ENCODE measurements at regions not wholly inside any gene's neighbourhood (a gene's known extent, or its start where the extent isn't known, plus 50 kb on each side); places are given as distances from the start of the nearest gene placed in this dataset.

DNA sequence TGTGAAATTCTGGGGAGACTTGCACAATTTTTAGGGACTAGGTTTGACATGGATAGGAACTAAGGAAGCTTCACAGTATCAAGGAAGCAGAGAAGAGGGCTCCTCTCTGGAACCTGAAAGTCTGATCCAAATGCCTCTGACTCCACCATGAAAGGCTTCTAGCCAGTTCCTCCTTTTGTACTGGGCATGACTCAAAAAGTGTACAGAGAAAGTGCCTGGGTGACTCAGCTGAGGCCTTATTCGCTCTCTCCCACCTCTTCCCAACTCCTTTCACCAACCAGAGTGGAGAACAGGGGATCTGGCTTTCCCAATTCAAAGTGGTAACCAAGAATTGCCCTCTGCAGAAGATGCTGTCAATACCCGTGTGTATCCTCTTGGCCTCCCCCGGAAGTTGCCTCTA, 342.9 kb upstream of the PROK2 start:
- no peaks in the 10 kb centered on the region for H4K20me1 ChIP-seq
- H3K27me3 ChIP-seq = no peaks in the 10 kb centered on the region
- H3K4me2 ChIP-seq = peak overlapping the region in 4 of 11 experiments; percentile 20 to 75 (median 46); a peak in 7 of 22 replicates
- H3K27ac ChIP-seq = no peak overlapping the region
- H3K4me1 ChIP-seq = peaks cover 0 to 31% (median 3%) of the 10 kb centered on the region in 10 experiments; a peak in 7 of 20 replicates
- H3K9me3 ChIP-seq (replicated peaks in 1 of 11) = peaks cover 0 to 6% (median 0%) of the 10 kb centered on the region in 11 experiments; a peak in 2 of 22 replicates
- H3K4me3 ChIP-seq = no peak overlapping the region
- TF ChIP-seq Cebpa-rat (IDR thresholded peaks at IDR 0.05) = no peak
- no peak overlapping the region for H3K9ac ChIP-seq
- no peaks in the 10 kb centered on the region for H3K36me3 ChIP-seq

DNA sequence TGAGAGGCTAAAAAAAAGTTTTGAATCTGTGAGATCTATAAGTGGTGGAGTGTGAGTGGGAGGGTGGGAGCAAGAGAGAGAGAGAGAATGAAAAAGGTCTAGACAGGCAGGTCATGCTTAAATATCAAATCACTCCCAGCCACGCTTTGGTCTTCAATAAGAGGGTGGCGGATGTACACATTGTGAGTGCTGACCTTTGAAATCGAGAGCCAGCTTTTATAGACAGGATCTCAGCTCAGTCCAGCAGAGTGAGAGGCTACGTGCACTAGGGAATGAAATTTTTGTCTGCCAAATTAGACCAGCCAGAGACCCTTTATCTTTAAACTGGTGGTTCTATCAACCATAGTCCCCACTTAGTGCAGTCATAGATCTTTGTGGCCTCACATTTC, 342.3 kb upstream of the PROK2 start:
- no peaks in the 10 kb centered on the region for H3K27me3 ChIP-seq
- no peak for TF ChIP-seq Cebpa-rat (IDR thresholded peaks at IDR 0.05)
- H3K36me3 ChIP-seq = no peaks in the 10 kb centered on the region
- peaks cover 0 to 6% (median 0%) of the 10 kb centered on the region in 11 experiments; a peak in 2 of 22 replicates for H3K9me3 ChIP-seq (replicated peaks in 1 of 11)
- no peaks in the 10 kb centered on the region for H4K20me1 ChIP-seq
- H3K4me1 ChIP-seq = peaks cover 0 to 31% (median 3%) of the 10 kb centered on the region in 10 experiments; a peak in 7 of 20 replicates
- no peak overlapping the region for H3K9ac ChIP-seq
- H3K4me2 ChIP-seq = peak overlapping the region in 4 of 11 experiments; percentile 20 to 75 (median 46); a peak in 7 of 22 replicates
- H3K27ac ChIP-seq = 0 out of 22 replicates have a peak overlapping the region, but pooled peaks of 1 of the 11 experiments have one; percentile 9
- H3K4me3 ChIP-seq = no peak overlapping the region

DNA sequence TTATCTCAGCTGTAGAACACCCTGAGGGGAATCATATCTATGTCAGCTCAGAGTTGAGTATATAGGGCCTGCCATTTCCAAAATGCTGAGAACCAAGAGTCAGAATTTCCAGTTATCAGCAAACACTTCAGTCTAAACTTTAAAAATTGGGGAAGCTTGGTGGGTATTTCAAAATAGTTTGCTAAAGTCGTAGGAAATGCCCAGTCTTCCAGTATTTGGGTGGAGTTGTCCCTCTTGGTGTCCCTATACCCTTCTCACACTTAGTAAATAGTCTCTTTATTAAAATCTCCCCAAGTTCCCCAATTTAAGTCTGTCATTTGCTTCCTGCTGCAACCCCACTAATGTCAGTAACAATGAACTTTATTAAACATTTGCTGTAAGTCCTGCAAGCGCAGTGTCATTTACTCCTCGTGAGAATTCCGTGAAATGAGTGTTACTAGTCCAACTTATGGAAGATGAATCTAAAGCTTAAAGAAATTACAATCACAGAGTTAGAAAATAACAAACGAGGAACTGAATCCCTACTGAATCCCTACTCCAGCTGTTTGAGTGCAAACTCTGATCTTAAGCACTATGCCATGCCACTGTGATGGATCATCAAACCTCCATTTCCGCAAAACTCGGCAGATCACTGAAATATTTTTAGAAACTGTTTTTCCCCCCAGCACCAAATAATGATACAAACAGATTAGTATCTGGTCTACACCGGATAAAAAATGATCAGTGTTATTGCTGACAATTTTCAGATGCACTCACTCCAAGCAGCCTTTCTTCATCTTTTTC, 341.7 kb upstream of the PROK2 start:
- H3K27ac ChIP-seq = peak overlapping the region in 2 of 11 experiments; percentile 5 to 37; a peak in 4 of 22 replicates
- no peak for TF ChIP-seq Cebpa-rat (IDR thresholded peaks at IDR 0.05)
- peaks cover 0 to 6% (median 0%) of the 10 kb centered on the region in 11 experiments; a peak in 2 of 22 replicates for H3K9me3 ChIP-seq (replicated peaks in 1 of 11)
- H3K27me3 ChIP-seq = no peaks in the 10 kb centered on the region
- no peaks in the 10 kb centered on the region for H3K36me3 ChIP-seq
- peak overlapping the region in 3 of 11 experiments; percentile 24 to 75 (median 67); a peak in 6 of 22 replicates for H3K4me2 ChIP-seq
- no peaks in the 10 kb centered on the region for H4K20me1 ChIP-seq
- no peak overlapping the region for H3K4me3 ChIP-seq
- no peak overlapping the region for H3K9ac ChIP-seq
- H3K4me1 ChIP-seq = peaks cover 0 to 31% (median 3%) of the 10 kb centered on the region in 10 experiments; a peak in 8 of 20 replicates

DNA sequence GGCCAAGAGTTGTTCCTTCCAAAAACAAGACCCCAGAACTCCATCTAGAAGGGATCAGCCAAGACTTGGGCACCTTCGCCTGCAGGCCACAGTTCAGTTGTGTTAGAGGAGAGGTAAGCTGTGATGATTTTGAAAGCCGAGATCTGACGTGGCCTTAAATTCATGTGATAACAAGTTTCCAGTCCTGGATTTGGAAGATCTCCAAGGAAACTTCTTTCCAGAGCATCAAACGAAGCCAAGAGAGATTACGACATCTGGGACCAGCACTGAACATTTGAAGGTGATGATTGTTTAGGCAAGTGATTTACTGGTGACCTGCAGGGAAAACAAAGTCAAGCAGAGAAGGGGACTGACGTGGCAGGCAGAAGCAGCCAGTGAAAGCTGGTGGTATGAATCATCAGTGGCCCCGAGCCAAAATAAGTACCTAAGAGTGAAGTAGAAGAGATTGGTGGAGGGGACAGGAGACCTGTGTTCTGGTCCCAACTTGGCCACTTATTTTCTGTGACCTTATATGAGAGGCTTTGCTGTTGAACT, 339.0 kb upstream of the PROK2 start:
- no peaks in the 10 kb centered on the region for H3K27me3 ChIP-seq
- TF ChIP-seq Cebpa-rat (IDR thresholded peaks at IDR 0.05) = no peak
- H3K4me1 ChIP-seq = peaks cover 0 to 39% (median 7%) of the 10 kb centered on the region in 10 experiments; a peak in 9 of 20 replicates
- no peaks in the 10 kb centered on the region for H3K9me3 ChIP-seq (replicated peaks in 1 of 11)
- H3K36me3 ChIP-seq = no peaks in the 10 kb centered on the region
- H3K9ac ChIP-seq = no peak overlapping the region
- no peak overlapping the region for H3K4me2 ChIP-seq
- H3K27ac ChIP-seq = no peak overlapping the region
- no peaks in the 10 kb centered on the region for H4K20me1 ChIP-seq
- no peak overlapping the region for H3K4me3 ChIP-seq

DNA sequence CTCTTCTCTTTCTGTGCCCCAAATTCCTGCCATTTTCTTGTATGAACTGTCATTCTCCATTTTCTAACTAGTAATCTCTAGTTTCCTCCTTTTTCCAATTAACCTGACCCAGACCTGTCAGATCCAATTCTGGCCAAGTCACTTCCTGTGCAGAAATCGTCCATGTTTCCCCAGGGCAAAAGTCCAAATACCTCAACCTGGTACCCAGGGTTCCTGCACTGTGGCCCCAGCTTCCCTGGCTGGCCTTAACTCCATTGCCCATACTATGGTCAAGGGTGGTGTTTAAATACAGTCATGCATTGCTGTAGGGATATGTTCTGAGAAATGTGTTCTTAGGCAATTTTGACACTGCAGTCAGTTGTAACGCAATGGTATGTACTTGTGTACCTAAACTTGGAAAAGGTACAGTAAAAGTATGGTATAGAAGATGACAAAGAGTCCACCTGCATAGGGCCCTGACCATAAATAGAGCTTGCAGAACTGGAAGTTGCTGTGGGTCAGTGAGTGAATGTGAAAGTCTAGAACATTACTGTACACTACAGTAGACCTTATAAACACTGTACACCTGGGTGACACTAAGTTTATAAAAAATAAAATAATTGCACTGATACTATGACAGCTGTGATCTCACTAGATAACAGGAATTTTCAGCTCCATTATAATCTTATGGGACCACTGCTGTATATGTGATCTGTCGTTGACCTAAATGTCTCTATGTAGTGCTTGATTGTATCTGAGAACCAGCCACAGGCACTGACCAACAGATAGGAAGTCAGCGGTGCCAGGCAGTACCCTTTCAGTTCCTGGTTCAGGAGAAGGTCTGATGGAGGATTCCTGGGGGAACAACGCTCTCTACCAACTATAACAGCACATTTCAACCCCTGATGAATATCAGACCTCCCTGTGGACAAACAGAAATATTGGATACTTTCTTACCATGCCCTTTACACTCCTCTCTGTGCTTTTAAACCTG, 336.1 kb upstream of the PROK2 start:
- Histone ChIP-seq H3K36me3 (no peaks in the 10 kb centered on the region), H3K27me3 (no peaks in the 10 kb centered on the region), H3K9ac (no peak overlapping the region), H3K4me3 (no peak overlapping the region), H3K9me3 (replicated peaks in 1 of 11) (no peaks in the 10 kb centered on the region), H3K27ac (no peak overlapping the region), H4K20me1 (no peaks in the 10 kb centered on the region), H3K4me2 (peak overlapping the region in 1 of 11 experiments; percentile 1; a peak in 1 of 22 replicates), H3K4me1 (peaks cover 0 to 15% (median 3%) of the 10 kb centered on the region in 10 experiments; a peak in 9 of 20 replicates)
- TF ChIP-seq Cebpa-rat (IDR thresholded peaks at IDR 0.05) = no peak

DNA sequence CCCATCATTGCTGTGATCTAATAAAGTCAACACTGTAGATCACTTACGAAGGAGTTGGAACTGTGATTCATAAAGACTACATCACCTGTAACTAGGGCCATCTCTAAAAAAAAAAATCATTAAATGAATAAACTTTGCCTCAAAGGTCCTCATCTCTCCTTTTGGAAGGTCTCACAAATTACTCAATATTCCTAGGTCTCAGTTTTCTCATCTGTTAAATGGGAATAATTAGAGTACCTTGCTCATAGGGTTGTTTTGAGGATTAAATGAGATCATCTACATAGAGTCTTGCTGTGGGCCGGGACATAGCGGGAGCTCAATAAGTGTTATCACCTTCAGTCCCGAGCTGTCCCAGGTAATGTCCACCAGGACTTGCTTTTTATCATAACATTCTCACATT, 335.1 kb upstream of the PROK2 start:
- Histone ChIP-seq H3K27me3 (no peaks in the 10 kb centered on the region), H3K4me2 (no peak overlapping the region)
- no peak for TF ChIP-seq Cebpa-rat (IDR thresholded peaks at IDR 0.05)

DNA sequence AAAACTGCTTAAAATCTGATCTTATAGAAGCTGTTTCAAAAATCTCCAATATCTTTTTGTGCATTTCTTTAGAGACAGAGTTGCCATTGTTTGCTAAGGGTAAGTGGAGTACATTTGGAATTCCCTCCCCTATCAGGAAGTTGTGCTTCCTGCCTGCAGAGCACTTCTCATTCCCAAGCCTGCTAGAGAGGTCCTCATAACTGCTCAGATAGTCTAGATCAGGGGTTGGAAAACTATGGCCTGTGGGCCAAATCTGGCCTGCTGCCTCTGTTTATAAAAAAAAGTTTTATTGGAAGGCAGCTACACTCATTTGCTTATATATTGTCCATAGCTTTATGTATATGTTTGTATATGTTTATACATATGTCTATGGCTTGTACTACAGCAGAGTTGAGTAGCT, 333.7 kb upstream of the PROK2 start:
- Histone ChIP-seq H3K27me3 (no peaks in the 10 kb centered on the region), H3K9ac (no peak overlapping the region), H3K4me1 (peaks cover 0 to 9% (median 0%) of the 10 kb centered on the region in 10 experiments; a peak in 6 of 20 replicates), H3K36me3 (no peaks in the 10 kb centered on the region), H3K27ac (no peak overlapping the region), H3K9me3 (replicated peaks in 1 of 11) (no peaks in the 10 kb centered on the region), H3K4me2 (no peak overlapping the region), H3K4me3 (no peak overlapping the region), H4K20me1 (no peaks in the 10 kb centered on the region)
- TF ChIP-seq Cebpa-rat (IDR thresholded peaks at IDR 0.05) = no peak

More for the DNA sequence above, 335.1 kb upstream of the PROK2 start:
- no peaks in the 10 kb centered on the region for H3K9me3 ChIP-seq (replicated peaks in 1 of 11)
- no peak overlapping the region for H3K27ac ChIP-seq
- H3K36me3 ChIP-seq = no peaks in the 10 kb centered on the region
- no peaks in the 10 kb centered on the region for H4K20me1 ChIP-seq
- H3K4me3 ChIP-seq = no peak overlapping the region
- peaks cover 0 to 9% (median 0%) of the 10 kb centered on the region in 10 experiments; a peak in 6 of 20 replicates for H3K4me1 ChIP-seq
- no peak overlapping the region for H3K9ac ChIP-seq

DNA sequence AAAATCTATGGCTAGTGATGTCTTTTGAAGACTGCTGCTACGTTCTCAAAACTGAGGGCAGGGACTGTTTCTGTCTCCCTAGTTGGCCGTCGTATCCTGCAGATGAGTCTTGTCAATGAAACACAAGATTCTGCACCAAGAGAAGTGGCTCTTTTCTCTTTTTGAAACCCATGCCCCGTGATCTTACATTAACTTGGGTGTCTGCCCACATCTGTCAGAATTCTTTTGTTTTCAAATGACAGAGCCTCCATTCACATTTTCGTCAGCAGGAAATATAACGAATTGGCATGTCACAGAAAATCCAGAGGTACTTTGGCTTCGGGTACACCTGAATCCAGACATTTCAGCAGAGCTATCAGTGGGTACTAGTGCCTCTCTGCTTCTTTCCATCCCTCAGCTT, 331.3 kb upstream of the PROK2 start:
- Histone ChIP-seq H3K9ac (no peak overlapping the region), H3K4me2 (no peak overlapping the region), H4K20me1 (no peaks in the 10 kb centered on the region), H3K27me3 (no peaks in the 10 kb centered on the region), H3K4me3 (no peak overlapping the region), H3K4me1 (peaks cover 0 to 4% (median 0%) of the 10 kb centered on the region in 10 experiments; a peak in 6 of 20 replicates), H3K27ac (no peak overlapping the region), H3K36me3 (no peaks in the 10 kb centered on the region), H3K9me3 (replicated peaks in 1 of 11) (no peaks in the 10 kb centered on the region)
- no peak for TF ChIP-seq Cebpa-rat (IDR thresholded peaks at IDR 0.05)

All from BLaER1 treated with 17β-estradiol and CSF1 and Interleukin-3, amounts not matched to agents 10 nM and 100 nM (cell line).